Natural killer cell (primary cell): ENCODE measurements at regions not wholly inside any gene's neighbourhood (a gene's known extent, or its start where the extent isn't known, plus 50 kb on each side); places are given as distances from the start of the nearest gene placed in this dataset.

Experiments
- ATAC-seq, 3 donors: fragments of 150-1000 bp in 2 of 3; fragments of 200-7000 bp in 1 of 3; cut with Tn5 transposase; 1 replicate in 1 of 3; 2 replicates in 2 of 3; pipeline ENCODE4 v1.10.0; 2021; ENCODE audit warnings: mild to moderate bottlenecking in 2 of 3, moderate library complexity in 2 of 3
- DNase-seq, 2 donors: peaks; one replicate each; pipeline versions ENCODE4 v3.0.0 to v3.0.0-alpha.2; 2013 to 2021; ENCODE audit warnings: mixed read lengths in 1 of 2
- H3K27ac ChIP-seq: one replicate; pipeline ENCODE4 v1.5.1; 2013; ENCODE audit warnings: mild to moderate bottlenecking, low read length
- H3K27me3 ChIP-seq: one replicate; pipeline ENCODE4 v1.6.1; 2013; ENCODE audit warnings: low read length; ENCODE audit not compliant: control insufficient read depth, insufficient read depth
- H3K36me3 ChIP-seq: one replicate; pipeline ENCODE4 v1.6.1; 2013; ENCODE audit warnings: low read length; ENCODE audit not compliant: control insufficient read depth, insufficient read depth
- H3K4me1 ChIP-seq: one replicate; pipeline ENCODE4 v1.6.1; 2013; ENCODE audit warnings: low read length; ENCODE audit not compliant: control insufficient read depth, insufficient read depth
- H3K4me3 ChIP-seq: one replicate; pipeline ENCODE4 v1.5.1; 2013; ENCODE audit warnings: low read length
- H3K9me3 ChIP-seq: one replicate; pipeline ENCODE4 v1.6.1; 2013; ENCODE audit warnings: low read length; ENCODE audit not compliant: control insufficient read depth, insufficient read depth
- H3K27ac Mint-ChIP-seq, 2 donors: one replicate each; pipeline ENCODE4 v1.8.0; 2022; ENCODE audit warnings: mild to moderate bottlenecking in 2 of 2, mixed read lengths in 2 of 2, moderate library complexity in 1 of 2
- H3K27me3 Mint-ChIP-seq, 2 donors: one replicate each; pipeline ENCODE4 v1.8.0; 2022; ENCODE audit warnings: low read depth in 2 of 2, mixed read lengths in 2 of 2
- H3K36me3 Mint-ChIP-seq: one replicate; pipeline ENCODE4 v1.8.0; 2022; ENCODE audit warnings: mixed read lengths
- H3K4me1 Mint-ChIP-seq, 2 donors: one replicate each; pipeline ENCODE4 v1.8.0; 2022; ENCODE audit warnings: mixed read lengths in 2 of 2
- H3K4me3 Mint-ChIP-seq: one replicate; pipeline ENCODE4 v1.8.0; 2022; ENCODE audit warnings: mild to moderate bottlenecking, moderate library complexity, mixed read lengths
- H3K9me3 Mint-ChIP-seq, 2 donors: one replicate each; pipeline ENCODE4 v1.8.0; 2022; ENCODE audit warnings: mixed read lengths in 2 of 2
- WGBS: methylation state at CpG from one replicate; pipeline ENCODE4 v1.1.7; 2013; ENCODE audit warnings: missing lambda C conversion rate; ENCODE audit not compliant: insufficient coverage; 5-methylcytosine and 5-hydroxymethylcytosine counted together
- intact Hi-C: fragments of 100-400 bp; cut with micrococcal nuclease; formaldehyde crosslinking; loops from one replicate; pipeline ENCODE4 v1.14.2; 2022
- TF ChIP-seq, protein P1 (sequence below): fragments of 200-600 bp; IDR thresholded peaks from one replicate; pipeline ENCODE4 v1.8.0; 2022; ENCODE audit warnings: antibody characterized with exemption

DNA sequence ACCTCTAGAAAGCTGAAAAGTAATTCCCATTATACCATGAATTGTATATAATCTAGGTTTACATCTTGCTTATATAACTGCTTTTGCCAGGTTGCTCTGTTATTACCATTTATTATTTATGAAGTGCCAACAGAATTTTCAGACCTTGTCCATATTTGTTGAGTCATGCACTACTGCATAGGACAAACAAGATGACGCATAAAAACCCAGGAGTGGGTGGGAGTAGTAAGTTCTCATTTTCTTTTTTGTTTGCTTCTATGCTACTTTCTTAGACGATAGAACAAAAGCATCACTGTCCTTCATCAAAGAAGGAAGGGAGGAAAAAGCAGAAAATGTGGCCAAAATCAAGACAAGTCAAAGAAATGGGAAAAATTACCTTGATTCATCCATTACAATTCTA, 119.0 kb upstream of the RASSF8 start:
- Histone ChIP-seq H3K36me3 (no peaks in the 10 kb centered on the region), H3K4me3 (no peak overlapping the region), H3K4me1 (no peaks in the 10 kb centered on the region), H3K27me3 (no peaks in the 10 kb centered on the region), H3K9me3 (no peaks in the 10 kb centered on the region), H3K27ac (no peak overlapping the region)
- Mint-ChIP-seq H3K4me3 (no peak overlapping the region), H3K27ac (no peak overlapping the region), H3K4me1 (no peaks in the 10 kb centered on the region), H3K27me3 (peaks cover 0 to 12% of the 10 kb centered on the region in 2 donors), H3K9me3 (no peaks in the 10 kb centered on the region), H3K36me3 (no peaks in the 10 kb centered on the region)
- intact Hi-C loops, result no loop called here
- 67% methylated on average over 1 of the region's 2 CpGs for WGBS
- DNase-seq, result no peak
- TF ChIP-seq, protein P1, sequence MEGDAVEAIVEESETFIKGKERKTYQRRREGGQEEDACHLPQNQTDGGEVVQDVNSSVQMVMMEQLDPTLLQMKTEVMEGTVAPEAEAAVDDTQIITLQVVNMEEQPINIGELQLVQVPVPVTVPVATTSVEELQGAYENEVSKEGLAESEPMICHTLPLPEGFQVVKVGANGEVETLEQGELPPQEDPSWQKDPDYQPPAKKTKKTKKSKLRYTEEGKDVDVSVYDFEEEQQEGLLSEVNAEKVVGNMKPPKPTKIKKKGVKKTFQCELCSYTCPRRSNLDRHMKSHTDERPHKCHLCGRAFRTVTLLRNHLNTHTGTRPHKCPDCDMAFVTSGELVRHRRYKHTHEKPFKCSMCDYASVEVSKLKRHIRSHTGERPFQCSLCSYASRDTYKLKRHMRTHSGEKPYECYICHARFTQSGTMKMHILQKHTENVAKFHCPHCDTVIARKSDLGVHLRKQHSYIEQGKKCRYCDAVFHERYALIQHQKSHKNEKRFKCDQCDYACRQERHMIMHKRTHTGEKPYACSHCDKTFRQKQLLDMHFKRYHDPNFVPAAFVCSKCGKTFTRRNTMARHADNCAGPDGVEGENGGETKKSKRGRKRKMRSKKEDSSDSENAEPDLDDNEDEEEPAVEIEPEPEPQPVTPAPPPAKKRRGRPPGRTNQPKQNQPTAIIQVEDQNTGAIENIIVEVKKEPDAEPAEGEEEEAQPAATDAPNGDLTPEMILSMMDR, result no peak
- ATAC-seq, result no peak

- H3K4me3 Mint-ChIP-seq, result no peak overlapping the region
- DNase-seq (no peak), ATAC-seq (no peak)
- no peaks in the 10 kb centered on the region for H3K9me3 Mint-ChIP-seq
- Histone ChIP-seq H3K4me3 (no peak overlapping the region), H3K27me3 (no peaks in the 10 kb centered on the region), H3K4me1 (no peaks in the 10 kb centered on the region), H3K9me3 (no peaks in the 10 kb centered on the region), H3K27ac (no peak overlapping the region), H3K36me3 (no peaks in the 10 kb centered on the region)
- WGBS, result 84% methylated on average over 10 of the region's 10 CpGs
- intact Hi-C loops, result no loop called here
- no peak overlapping the region for H3K27ac Mint-ChIP-seq
- no peaks in the 10 kb centered on the region for H3K36me3 Mint-ChIP-seq
- peaks cover 0 to 4% of the 10 kb centered on the region in 2 donors for H3K27me3 Mint-ChIP-seq
- no peaks in the 10 kb centered on the region for H3K4me1 Mint-ChIP-seq
- TF ChIP-seq, protein P1, result no peak
Observed at GRCh38 chr12:25840678-25841465, 117.6 kb upstream of the RASSF8 start.

DNA sequence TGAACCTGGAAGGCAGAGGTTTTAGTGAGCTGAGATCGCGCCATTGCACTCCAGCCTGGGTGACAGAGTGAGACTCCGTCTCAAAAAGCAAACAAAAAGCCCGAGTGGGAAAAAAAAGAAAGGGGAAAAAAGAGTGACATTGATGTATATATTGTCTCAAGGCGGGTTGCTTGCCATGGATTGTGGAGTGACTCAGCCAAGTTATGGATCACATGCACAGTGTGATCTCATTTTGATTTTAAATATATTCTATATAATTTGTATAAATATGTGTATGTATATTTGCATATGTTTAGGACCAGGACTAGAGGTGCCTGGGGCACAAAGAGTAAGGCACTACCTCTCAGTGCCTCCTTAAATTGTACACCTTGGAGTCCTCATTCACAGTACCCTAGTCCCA, 116.2 kb upstream of the RASSF8 start:
- WGBS, result 90% methylated on average over 5 of the region's 5 CpGs
- H3K4me1 Mint-ChIP-seq, result no peaks in the 10 kb centered on the region
- TF ChIP-seq, protein P1, result no peak
- Histone ChIP-seq H3K9me3 (no peaks in the 10 kb centered on the region), H3K27me3 (no peaks in the 10 kb centered on the region), H3K4me1 (no peaks in the 10 kb centered on the region), H3K36me3 (no peaks in the 10 kb centered on the region), H3K27ac (no peak overlapping the region), H3K4me3 (no peak overlapping the region)
- intact Hi-C loops, result no loop called here
- no peak overlapping the region for H3K27ac Mint-ChIP-seq
- peaks cover 0 to 6% of the 10 kb centered on the region in 2 donors for H3K27me3 Mint-ChIP-seq
- no peak for DNase-seq
- H3K9me3 Mint-ChIP-seq, result peaks cover 0 to 2% of the 10 kb centered on the region in 2 donors
- H3K36me3 Mint-ChIP-seq, result no peaks in the 10 kb centered on the region
- no peak for ATAC-seq
- H3K4me3 Mint-ChIP-seq, result no peak overlapping the region

DNA sequence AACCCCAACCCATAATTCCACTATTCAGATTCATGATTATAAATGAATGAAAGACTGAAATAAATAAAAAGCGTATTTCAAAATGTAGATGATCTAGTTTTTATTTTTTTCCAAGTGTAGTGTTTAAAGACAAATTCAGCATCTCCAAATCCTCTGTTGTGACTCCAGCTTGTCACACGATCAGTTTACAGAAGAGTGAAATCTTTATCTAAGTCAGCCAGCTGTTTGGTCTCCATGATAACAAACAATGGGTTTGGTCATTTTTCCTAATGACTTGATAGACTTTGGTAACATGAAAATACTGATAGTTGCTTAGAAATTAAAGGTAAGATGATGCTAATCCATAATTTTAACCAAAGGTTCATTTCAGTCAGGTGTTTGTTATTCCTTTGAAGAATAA, 114.5 kb upstream of the RASSF8 start:
- TF ChIP-seq, protein P1, result no peak
- no peak overlapping the region for H3K4me3 ChIP-seq
- ATAC-seq (no peak), DNase-seq (no peak)
- H3K27me3 ChIP-seq, result no peaks in the 10 kb centered on the region
- Mint-ChIP-seq H3K9me3 (peaks cover 0 to 2% of the 10 kb centered on the region in 2 donors), H3K27ac (no peak overlapping the region), H3K4me1 (no peaks in the 10 kb centered on the region), H3K27me3 (peaks cover 0 to 6% of the 10 kb centered on the region in 2 donors), H3K36me3 (no peaks in the 10 kb centered on the region), H3K4me3 (no peak overlapping the region)
- H3K27ac ChIP-seq, result no peak overlapping the region
- H3K9me3 ChIP-seq, result no peaks in the 10 kb centered on the region
- intact Hi-C loops, result no loop called here
- H3K36me3 ChIP-seq, result no peaks in the 10 kb centered on the region
- no peaks in the 10 kb centered on the region for H3K4me1 ChIP-seq
- WGBS, result 78% methylated on average over 2 of the region's 2 CpGs
